GM21447 (cell line): ENCODE measurements at regions not wholly inside any gene's neighbourhood (a gene's known extent, or its start where the extent isn't known, plus 50 kb on each side); places are given as distances from the start of the nearest gene placed in this dataset.

Experiments
- ATAC-seq: cut with Tn5 transposase; IDR thresholded peaks from one replicate; pipeline ENCODE4 v1.9.1; 2021; ENCODE audit not compliant: unreplicated experiment

DNA sequence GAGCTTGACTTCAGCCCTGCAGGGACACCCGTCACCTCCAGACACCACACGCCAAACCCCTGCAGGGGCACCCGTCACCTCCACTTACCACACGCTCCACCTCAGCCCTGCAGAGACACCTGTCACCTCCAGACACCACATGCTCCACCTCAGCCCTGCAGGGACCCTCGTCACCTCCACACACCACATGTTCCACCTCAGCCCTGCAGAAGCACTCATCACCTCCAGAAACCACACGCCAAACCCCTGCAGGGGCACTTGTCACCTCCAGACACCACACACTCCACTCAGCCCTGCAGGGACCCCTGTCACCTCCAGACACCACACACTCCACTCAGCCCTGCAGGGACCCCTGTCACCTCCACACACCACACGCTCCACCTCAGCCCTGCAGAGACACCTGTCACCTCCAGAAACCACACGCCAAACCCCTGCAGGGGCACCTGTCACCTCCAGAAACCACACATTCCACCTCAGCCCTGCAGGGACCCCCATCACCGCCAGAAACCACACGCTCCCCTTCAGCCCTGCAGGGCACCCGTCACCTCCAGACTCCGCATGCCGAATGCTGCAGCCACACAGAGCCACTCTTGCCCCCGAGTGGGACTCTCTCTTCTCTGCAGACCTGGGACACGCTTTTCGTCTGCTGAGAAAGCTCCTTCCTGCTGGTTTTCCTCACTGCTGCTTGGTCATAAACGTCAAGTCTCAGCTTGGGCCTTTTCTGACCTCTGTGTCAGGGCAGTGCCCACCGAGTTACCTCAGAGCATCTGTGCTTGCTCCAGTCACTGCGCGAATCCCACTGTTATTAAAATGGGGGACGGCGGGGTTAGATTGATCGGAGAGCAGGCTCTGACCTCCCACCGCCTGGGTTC, 77.5 kb upstream of the SALL3 start:
- no peak for ATAC-seq

DNA sequence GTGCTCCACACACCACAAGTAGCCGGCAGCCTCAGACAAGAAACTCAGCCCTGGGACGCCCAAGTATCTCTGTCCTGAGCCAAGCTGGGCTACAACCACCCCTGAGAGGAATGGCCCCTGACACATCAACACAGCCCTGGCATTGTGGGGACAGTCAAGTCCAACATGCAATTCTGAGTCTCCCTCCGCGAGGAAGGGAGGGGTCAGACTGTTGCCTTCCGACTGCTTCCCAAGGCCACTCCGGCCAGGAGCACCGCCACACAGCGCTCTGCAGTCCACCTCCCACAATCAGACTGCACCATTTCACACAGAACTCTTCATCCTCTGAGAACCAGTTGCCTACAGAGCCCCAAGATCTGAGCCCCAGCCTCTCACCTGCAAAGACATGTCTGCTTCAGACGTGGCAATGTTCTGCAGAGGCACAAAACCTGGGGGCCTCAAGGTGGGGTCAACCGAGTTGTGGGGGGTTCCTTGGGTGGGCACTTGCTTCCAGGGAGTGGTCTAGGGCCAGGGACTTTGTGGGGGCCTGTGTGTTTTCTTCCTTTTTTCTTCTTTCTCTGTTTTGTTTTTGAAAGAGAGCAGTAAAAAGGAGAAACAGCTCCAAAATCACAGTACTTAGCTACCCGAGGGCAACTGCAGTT, 76.7 kb upstream of the SALL3 start:
- ATAC-seq = no peak

DNA sequence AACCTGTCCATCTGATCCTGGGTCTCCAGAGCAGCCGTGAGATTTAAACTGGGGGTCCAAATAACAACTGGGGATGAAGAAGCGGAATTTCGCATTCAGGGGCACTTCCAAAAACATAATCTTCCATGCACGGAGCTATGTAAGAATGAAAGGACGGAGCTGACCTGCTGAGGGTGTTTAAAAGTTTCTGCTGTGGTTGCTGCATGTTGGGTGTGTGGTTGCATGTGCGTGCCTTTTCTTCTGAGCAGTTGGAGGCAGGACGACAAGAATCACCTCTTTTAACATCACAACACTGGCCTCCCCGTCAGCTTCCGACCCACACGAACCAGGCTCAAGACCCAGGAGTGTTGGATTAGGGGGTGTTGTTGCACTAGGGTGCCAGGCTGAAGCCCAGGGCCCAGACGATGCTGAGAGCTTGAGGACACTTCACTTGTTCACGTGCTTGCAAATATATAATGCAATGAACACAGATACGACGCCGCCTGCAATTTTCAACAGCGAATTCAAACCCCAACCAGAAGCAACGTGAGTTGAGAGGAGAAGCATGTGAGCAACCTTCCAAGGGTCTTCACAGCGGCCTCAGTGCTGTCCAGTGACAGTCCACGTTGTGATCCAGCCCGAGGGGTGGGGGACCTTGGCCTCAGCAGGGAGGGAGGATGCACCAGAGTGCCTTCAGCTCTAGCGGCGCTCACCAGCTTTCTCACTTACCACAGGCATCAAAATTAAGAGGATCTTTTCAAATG, 76.0 kb upstream of the SALL3 start:
- no peak for ATAC-seq

DNA sequence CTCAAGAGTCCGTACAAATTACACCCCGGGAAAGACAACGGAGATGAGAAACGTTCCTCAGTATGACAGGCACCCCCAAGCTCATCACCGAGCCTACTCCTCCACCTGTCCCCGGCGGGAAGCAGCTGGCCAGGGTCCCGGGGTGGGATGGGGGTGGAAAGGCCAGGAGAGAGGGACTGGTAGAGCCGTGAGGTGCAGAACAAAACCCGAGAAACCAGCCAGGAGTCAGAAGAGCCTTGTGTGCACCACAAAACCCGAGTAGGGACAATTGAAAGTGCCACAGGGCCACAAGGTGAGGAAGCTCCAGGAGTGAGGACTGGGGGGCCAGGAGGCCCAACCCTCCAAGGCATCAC, 75.5 kb upstream of the SALL3 start:
- no peak for ATAC-seq

DNA sequence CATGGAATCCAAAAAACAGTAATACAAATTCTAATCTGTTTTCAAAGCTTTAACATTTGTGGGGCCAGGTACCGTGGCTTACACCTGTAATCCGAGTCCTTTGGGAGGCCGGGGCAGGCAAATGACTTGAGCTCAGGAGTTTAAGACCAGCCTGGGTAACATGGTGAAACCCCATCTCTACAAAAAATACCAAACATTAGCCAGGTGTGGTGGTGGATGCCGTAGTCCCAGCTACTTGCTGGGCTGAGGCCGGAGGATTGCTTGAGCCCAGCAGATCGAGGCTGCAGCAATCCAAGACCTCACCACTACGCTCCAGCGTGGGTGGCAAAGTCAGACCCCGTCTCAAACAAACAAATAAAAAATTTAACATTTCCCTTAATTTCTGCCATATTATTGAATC, 74.3 kb upstream of the SALL3 start:
- ATAC-seq = no peak

DNA sequence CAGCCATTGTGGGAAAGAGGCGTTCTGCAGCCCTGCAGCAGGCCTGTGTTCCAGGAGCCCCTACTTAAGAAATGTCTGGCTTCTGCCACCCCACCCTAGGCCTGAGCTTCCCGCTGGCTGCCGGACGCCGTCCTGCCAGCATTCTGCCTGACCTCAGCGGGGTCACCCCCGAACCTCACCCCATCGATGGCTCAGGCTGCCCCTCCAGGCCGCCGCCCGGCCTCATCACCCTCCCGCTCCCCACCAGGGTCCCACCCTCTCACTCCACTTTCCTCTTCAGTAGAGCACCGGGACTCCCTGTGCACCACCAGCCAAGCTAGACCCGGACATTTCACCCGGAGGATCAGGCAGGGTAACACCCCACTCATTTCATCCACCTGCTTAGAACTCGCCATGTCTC, 73.6 kb upstream of the SALL3 start:
- no peak for ATAC-seq

DNA sequence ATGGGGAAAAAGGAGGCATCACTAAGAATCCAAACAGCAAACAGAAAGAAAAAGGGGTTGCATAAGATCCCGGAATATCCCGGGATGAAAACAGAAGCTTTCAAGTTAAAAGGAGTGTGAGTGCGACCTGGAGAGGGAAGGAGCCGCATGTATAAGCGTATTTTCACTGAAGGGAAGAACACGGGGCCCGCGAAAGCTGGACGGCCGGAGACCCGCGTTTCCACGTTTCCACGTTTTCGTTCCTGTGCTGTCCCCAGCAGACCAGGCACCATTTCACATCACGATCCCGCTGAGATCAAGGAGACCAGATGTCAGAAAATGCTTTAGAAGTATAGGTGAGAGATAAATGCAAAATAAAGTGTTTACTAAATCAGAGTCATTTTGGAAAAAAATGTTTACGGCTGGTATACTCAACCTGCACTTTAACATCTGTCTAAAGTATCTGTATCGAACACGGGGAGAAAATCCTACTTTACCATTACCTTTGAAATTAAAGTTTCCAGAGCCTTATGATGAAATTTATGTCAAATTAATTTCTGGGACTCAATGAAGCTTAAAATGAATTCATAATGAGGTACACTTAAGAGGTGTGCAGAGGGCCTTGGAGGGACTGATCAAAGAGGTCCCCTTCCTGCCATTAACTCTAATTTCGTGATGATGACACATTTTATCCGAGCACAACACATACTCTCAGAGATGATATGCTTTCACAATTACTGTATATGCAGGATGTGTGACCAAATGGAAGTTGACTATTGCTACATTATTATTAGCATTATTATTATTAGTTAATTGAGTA, 71.0 kb upstream of the SALL3 start:
- ATAC-seq = no peak

DNA sequence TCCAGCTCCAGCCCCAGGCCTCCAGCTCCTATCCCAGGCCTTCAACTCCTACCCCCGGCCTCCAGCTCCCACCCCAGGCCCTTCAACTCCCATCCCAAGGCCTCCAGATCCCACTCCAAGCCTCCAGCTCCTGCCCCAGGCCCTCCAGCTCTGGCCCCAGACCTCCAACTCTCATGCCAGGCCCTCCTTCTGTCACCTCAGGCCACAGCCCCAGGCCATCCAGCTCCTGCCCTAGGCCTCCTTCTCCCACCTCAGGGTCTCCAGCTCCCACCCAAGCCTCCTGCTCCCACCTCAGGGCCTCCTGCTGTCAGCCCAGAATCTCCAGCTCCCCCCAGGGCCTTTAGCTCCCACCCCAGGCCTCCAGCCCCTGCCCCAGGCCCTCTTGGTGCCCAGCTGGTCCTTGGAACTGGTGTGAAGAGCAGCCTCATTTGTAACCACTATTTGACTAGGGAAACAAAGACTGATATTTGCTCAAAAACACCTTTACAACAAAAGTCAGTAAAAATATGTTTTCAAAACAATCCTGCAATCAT, 67.8 kb upstream of the SALL3 start:
- no peak for ATAC-seq

DNA sequence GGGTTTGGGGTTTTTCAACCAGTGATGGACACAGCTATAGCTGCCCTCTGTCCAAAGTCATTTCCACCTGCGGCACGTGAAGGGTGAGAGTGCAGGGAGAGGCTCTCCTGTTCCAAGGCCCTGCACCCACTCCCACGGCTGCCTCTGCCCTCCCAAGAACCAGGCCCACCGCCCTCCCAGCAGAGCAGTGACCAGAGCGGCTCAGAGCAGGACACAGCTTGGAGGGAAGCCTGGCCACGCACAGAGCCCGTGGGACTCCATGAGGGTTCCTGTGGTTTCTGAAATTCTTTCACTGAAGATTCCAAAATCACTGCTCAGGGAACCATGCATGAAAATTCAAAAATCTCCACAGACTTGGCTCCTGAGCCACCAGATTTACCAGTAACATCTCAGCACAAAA, 67.3 kb upstream of the SALL3 start:
- ATAC-seq = no peak

DNA sequence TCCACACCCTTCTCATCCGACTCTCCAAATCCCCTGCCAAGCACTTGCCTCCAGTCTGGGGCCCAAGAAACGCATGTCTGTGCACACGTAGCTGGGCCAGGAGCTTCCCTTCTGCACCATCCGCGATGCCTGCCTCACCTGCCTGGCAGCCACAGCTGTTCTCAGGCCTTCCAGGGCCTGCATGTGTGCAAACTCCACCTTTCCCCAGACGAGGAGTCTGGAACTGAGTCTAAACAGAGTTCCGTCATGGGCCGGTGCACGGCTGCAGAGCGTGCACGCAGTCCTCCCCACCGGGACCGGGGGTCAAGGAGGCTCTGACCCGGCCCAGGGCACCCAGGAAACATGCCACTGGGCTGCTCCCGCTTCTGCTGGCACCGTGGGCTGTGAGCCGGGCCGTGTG, 66.8 kb upstream of the SALL3 start:
- ATAC-seq = no peak

DNA sequence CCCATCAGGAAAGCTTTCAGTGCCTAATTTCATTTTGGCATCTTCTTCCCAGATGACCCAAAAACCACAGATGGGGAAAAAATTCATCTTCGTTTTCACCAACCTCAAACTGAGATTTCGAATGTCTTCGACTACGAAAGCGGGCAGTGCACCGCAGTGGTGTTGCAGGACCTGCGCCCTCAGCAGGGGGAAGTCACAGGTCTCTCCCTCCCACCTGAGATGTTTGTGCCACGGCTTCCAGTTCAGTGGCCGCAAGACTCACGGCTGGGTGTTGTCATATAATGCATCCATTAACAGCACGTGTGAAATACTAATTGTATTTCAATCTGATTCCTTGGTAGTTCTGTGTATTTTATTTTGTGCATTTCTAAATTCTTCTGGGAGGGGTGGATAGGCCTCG, 66.2 kb upstream of the SALL3 start:
- no peak for ATAC-seq

DNA sequence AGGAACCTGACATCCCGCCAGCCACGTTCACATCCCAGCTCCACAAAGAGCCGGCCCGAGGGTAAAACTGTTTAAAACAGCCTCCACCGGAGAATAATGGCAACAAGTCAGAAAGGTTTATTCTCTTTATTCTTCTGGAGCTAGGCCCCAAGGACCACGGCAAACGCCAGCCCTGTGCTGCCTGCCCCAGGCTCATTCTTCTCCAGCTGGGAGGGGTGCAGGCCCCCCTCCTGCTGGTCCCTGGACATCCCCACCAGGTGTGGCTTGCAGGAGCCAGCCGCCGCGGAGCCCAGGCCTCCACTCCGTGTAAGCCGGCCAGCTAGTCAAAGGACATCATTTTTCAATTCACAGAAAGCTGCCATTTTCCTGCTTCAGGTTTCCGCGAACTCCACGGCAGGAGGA, 65.8 kb upstream of the SALL3 start:
- no peak for ATAC-seq

DNA sequence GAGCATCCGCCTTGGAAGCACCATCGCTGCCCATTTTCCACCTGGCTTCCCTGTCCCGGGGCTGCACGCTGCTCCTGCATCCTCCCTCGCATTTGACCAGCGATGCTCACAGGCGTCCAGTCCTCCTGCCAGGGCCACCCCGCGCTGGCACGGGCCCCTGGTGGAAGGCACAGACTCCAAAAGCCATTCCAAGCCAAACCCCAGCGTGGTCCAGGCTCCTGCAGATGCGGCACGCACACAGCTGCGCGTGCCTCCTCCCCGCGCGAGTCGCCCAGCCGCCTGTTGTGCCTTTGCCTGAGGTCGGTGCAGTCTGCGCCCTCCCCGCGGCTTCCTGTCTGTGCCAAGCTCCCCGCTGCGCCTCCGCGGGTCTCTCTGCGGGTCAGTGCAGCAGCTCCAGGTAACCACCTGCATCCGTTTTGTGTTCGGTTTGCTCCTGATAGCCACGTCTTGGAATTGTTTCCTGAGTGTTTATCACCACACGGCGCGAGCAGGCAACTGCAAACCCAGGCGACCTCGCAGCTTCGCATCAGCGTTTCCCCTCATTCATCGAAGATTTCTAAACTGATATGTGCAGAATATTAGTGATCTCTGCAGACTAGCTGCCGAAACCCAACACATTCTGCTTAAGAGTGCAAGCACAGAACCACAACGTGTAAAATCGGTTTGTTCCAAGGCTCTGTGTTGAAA, 65.2 kb upstream of the SALL3 start:
- no peak for ATAC-seq

DNA sequence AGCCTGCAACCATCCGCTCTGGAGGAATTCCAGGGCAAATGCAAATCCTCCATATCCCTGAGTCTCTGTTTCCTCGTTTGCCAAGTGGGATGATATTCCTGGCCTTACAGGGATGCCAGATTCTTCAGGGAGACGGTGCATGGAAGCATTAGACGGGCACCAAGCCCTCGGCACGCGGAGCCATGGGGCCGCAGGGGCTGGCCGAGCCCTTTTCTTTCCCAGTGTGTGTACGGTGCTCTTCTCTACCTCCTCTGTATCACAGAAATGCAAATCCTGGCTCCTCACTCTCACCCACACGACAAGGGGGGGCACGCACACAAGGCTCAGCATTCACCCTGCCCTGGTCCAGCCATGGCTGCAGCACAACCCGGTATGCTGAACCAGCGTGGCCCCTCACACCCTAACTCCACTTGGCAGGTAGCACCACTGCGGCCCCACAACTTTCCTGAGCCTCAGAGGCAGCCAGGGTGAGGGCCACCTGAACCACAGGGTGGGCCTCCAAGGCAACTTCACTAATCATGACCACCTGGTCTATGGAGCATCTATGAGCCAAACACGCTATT, 64.1 kb upstream of the SALL3 start:
- no peak for ATAC-seq

DNA sequence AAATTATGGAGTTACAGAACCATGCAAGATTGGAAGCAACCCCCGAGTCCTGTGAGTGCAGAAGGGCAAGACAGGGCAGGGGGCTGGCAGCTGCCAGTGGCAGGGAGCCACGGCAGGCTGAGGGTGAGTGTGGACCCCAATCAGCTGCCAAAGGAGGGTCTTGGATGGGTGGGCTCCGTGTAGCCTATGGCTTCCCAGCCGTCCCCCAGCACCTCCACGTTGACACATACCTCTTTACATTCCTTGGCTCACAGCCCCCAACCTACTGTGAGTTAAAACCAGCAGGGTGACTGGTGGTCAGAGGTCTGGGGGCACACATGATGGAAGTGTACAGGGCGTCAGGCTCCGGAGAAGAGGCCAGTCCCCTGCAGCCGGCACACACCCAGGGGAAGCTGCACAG, 60.9 kb upstream of the SALL3 start:
- ATAC-seq = no peak

DNA sequence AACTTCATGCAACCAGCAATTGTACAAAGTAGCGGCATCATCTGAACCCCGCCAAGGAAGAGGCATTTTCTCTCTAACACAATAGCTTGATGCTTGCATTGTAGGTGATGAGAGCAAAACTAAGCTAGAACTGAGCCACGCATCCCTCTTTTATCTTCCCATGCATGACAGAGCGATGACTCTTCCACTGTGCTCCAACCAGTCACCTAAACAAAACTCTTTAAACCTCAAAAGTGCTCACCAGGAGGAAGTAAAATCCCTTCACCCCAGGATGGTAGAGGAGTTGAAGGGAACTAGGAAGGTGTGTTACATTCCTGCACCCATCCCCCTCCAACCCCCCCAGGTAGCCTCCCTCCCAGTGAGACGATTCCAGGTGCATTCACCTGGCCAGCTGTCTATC, 59.7 kb upstream of the SALL3 start:
- ATAC-seq = no peak

DNA sequence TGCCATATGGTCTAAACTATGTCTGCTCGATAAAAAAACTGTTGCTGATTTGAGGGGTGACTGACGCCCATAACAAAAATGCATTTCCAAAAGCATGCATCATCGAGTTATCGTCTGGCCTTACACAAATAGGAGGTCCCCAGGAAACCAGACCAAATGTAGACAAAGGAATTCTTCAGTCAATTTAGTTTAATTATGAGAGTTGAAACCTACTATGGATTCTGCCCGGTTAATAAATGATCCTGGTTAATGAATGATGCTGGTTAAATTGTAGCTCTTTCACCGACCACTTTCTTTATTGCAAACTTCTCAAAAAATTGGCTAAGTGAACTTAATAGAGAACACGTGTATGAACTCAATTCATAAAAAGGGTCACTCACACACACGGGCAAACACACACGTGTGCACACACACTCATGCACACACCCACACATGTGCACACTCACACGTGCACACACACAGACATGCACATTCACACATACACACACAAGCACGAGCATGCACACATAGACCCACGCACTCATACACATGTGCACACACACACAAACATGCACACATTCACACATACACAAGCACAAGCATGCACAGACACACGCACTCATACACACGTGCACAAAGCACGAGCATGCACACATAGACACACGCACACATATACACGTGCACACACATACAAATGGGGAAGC, 59.0 kb upstream of the SALL3 start:
- no peak for ATAC-seq

DNA sequence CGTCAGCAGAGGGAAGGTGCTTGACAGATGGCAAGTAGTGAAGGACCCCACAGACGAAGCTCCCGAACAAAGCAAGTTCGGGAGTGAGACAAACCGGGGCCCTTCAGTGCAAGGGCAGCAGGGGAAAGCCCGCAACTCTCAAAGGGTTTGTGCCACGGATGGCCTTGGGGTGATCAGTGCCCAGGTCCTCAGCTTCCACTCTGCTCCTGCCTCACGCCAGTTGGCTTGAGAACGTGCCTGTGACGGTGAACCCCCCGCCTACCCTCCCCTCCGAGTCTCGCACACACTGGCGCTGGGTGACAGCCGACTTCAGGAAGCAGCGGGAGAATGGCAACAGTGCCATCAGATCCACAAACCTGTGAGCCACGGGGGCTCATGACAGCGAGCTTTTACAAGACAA, 56.8 kb upstream of the SALL3 start:
- no peak for ATAC-seq

DNA sequence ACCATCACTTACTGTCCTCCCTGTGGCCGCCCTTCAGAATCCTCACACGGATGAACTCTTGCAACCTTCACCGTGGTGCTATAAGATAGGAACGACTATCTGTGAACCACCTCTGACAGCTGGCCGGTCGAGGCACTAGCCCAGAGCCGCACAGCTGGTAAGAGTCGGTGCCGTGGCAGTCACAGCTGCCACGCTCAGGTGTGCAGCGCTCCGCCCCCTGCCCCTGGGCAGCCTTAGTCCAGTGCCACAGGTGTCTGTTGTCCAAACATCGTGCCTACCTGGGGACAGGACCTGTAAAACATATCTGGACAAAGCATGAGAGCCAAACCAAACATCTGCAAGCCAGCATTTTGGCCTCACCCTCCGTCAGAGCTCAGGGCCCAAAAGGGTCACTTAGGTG, 55.3 kb upstream of the SALL3 start:
- ATAC-seq = no peak
